ENCODE measurements at regions not wholly inside any gene's neighbourhood (a gene's known extent, or its start where the extent isn't known, plus 50 kb on each side); places are given as distances from the start of the nearest gene placed in this dataset.

DNA sequence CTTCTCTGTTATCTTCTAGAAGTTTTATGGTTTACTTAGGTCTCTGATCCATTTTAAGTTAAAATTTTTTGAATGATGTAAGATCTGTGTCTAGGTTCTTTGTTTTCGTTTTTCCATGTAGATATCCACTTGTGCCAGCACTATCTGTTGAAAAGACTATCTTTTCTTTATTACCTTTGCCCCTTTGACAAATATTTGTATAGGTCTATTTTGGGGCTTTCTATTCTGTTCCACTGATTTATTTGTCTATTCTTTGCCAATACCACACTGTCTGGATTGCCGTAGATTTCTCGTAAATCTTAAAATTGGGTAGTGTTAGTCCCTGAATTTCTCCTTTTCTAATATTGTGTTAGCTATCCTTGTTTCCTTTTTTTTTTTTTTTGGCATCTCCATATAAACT lies 71.4 kb upstream of the PDSS1 start:
- TF ChIP-seq, protein P1, sequence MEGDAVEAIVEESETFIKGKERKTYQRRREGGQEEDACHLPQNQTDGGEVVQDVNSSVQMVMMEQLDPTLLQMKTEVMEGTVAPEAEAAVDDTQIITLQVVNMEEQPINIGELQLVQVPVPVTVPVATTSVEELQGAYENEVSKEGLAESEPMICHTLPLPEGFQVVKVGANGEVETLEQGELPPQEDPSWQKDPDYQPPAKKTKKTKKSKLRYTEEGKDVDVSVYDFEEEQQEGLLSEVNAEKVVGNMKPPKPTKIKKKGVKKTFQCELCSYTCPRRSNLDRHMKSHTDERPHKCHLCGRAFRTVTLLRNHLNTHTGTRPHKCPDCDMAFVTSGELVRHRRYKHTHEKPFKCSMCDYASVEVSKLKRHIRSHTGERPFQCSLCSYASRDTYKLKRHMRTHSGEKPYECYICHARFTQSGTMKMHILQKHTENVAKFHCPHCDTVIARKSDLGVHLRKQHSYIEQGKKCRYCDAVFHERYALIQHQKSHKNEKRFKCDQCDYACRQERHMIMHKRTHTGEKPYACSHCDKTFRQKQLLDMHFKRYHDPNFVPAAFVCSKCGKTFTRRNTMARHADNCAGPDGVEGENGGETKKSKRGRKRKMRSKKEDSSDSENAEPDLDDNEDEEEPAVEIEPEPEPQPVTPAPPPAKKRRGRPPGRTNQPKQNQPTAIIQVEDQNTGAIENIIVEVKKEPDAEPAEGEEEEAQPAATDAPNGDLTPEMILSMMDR (conservative IDR thresholded peaks at IDR 0.05 in 1 of 2, IDR thresholded peaks at IDR 0.05 in 1 of 2; ENCODE audit: low read depth in 1 of 2, low read length in 2 of 2): no peak
- TF ChIP-seq EZH2 (IDR thresholded peaks at IDR 0.05; ENCODE audit: low read length, missing control alignments): no peak

All from fibroblast of lung (primary cell).